HG02852 (cell line): ENCODE measurements at regions not wholly inside any gene's neighbourhood (a gene's known extent, or its start where the extent isn't known, plus 50 kb on each side); places are given as distances from the start of the nearest gene placed in this dataset.

Experiments used
- ATAC-seq: cut with Tn5 transposase; IDR thresholded peaks from one replicate; pipeline ENCODE4 v1.9.1; 2021; ENCODE audit warnings: mild to moderate bottlenecking, moderate library complexity; ENCODE audit not compliant: unreplicated experiment

DNA sequence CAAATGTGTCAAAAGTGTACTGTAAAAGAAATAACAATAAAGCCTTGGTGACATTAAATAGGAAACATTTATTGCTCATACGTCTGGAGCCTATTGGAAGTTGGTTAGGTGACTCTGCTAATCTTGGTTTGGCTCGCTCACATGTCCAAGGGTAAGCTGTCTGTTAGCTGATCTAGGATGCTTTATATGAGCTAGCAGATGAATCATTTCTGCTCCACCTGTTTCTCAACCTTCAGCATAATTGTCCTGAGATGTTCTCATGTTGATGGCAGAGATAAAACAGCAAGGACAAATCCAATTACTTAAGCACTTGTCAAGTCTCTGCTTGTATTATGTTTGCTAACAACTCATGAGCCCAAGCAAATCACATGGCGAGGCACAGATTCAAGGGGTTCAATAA, 56.0 kb upstream of the CD53 start:
- no peak for ATAC-seq

DNA sequence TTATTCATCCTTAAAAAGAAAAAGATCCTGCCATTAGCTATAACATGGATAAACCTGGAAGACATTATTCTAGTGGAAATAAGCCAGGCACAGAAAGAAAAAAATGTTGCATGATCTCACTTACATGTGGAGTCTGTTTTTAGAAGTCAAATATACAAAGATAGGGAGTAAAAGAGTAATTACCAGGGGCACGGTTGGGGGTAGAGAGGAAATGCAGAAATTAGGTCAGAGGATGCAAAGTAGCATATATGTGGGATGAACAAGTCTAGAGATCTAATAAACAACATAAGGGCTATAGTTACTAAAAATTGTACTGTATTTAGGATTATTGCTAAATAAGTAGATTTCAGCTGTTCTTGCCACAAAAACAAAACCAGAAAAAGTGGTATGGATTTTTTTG, 61.4 kb upstream of the CD53 start:
- no peak for ATAC-seq

DNA sequence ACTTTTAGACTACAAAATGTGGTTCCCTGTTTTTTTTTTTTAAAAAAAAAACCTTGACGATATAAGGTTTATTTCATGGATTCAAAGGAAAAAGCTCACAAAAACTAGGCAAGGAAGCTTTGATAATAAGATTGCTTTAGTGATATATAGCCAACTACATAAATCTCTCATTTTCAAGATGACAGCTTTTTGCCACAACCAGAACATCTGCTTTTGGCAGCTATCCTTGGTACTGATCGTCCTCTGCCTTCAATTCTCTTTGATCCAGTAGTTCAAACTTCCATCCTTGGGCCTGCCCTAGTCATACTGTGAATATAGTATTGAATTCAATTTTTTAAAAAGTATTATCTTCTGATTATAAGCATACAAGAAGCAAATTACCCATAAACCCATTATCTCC, 72.9 kb upstream of the CD53 start:
- no peak for ATAC-seq

DNA sequence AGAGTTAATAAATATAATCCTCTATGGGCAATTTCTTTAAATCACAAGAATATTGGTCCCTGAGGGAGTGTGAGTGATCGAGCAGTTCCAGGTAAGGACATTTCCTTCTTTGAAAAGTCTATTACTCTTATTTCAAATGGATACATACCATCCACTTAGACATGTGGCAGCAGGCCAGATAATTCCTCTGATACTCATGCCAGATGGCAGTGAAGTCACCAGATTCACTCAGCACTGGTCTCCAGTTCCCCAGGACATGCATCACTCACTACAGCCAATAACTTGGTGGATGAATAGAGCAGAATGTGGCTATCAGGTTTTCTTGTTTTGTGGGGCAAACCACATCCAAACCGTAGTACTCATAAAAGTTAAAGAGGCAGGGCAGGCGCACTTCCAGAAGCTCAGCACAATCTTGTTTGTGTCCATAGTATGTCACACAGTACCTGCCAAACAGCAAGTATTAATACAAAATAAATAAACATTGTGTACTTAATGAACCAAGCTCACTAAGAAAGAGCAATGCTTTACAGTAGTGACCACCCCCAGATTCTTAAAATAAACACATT, 74.2 kb upstream of the CD53 start:
- no peak for ATAC-seq

DNA sequence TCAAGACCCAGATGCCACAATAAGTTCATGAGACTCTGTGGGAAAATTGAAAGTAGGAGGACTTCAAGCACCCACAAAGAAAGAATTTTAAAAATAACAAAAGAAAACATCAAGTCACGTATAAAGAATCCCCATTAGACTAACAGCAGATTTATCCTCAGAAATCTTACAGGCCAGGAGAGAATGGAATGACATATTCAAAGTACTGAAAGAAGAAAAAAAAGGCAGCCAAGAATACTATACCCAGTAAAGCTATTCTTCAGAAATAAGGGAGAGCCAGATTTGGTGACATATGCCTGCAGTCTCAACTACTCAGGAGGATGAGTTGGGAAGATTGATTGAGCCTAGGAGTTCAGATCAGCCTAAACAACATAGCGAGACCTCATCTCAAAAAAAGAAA, 84.3 kb upstream of the CD53 start:
- ATAC-seq: no peak

DNA sequence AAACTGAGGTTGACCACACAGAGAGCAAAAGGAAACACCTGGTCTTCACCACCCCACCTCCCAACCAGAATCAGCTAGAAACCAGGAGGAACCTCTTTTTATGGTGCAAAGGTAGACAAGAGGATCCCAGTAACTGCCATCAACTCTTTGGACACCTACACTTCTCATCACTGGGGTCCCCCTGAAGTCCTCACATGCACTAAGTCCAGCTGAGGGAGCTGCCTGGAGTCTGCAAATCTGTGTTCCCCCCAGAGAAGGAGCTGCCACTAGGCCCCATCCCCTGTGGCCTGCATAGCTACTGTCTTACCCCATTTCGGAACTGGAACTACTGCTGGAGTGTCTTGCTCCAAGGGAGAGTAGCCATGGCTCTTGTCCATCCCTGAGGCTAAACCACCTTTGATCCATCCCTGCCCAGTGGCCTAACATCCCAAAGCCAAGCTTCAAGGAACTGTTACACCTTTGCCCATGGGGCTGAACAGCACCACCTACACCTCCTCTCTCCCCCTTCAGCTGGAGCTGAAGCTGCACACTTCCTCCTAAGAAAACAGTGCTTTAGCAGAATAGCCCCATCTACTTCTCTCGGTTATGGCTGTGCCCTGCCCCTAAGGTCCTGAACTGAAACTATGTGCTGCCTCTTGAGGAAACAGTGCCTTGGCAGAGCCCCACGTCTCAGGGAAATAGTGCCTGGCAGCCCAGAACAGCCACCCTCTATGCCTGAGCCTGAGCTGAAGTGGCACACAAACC, 85.4 kb upstream of the CD53 start:
- ATAC-seq: peak; percentile 82

DNA sequence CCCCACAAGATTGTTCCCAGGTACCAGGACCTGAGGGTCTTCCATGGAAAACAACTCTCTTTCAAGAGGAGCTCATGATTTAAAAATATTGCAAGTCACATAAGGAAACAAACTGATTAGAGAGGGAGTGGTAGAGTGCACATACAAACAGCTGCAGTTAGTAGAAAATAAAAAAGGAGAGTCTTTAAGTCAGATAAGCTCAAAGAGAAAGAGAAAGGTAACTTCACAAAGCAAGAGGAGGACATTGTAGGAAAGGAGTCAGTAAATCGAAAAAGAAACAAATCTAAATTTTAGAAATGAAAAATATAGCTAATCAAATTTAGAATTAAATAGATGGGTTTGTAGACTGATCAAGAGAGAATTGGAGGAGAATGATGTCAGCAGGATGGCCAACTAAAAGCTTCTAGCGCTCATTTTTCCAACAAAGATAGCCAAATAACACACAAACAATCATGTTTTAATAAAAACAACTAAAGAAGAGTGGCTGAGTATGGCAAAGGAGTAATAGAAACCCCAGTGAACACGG, 86.1 kb upstream of the CD53 start:
- peak; percentile 38 for ATAC-seq

DNA sequence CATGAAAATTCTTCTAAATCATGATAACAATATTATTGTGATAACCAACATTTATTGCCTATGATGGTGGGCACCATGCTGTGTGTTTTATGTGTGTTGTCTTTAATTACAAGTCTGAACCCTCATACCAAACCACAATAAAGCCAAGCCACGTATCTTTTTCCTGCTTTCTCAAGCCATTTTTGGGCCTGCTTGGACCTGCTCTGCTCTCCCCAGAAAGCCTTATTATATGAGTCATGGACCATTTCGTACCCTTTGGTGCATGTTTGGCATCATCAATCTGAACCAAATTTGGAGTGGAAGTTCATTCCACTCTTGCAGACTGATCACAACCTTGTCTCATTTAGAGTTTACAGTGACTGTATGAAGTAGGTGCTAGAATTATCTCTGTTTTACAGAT, 87.3 kb upstream of the CD53 start:
- ATAC-seq: no peak

DNA sequence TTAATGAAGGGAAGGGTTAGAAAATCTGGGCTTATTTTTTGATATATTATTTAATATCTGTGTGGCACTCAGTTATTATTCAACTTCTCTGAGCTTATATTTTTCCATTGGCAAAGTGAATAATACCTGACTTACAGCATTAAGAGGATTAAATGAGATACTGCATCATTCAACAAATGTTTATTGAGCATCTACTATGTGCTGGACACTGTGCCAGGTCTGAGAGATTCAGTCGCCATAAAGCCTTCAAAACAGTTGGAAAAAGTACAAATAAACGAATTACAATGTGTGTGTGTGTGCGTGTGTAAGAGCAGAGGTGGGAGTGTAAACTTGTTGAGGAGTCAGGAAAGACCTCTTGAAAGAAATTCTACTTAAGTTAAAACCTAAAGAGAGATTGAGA, 87.9 kb upstream of the CD53 start:
- ATAC-seq: no peak

DNA sequence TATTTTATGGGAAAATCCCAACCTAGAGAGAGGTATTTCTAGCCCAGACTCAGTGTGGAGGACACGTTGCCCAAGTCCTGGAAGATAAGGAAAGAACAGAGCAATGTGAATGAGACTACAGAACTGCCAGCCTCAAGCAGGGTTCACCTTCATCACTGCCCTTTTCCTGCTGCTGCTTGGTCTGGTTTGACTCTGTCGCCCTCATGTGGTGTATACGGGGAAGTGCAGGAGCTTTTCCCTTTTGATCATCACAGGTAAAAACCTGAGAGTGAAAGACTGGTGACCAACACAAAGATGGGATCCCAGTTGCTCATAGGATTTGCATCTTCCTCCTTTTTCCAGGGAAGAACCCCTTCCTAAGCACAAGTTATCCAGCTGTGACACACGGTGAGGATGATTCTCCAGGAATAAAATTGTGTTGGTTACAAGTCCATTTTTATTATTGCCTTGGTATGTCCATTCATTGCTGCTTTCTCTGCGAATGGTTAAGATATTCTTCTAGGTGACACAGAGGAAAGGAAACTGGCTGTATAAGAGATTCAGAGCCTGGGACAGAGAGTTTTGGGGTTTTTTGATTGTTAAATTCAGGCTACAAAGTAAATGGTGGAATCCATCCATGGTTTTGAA, 89.5 kb upstream of the CD53 start:
- no peak for ATAC-seq

DNA sequence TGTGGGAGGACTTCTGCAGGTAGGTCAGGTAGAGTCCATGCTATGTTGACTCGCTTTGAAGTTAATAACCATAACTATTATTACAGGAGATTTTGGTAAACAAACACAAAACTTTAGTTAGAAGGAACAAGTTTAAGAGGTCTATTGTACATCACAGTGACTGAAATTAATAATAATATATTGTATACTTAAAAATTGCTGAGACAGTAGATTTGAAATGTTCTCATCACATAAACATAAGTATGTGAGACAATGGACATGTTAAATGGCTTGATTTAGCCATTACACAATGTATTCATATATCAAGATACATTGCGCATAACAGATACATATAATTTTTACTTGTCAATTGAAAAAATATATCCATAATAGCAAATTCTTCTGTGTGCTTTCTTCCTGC, 91.4 kb upstream of the CD53 start:
- no peak for ATAC-seq

DNA sequence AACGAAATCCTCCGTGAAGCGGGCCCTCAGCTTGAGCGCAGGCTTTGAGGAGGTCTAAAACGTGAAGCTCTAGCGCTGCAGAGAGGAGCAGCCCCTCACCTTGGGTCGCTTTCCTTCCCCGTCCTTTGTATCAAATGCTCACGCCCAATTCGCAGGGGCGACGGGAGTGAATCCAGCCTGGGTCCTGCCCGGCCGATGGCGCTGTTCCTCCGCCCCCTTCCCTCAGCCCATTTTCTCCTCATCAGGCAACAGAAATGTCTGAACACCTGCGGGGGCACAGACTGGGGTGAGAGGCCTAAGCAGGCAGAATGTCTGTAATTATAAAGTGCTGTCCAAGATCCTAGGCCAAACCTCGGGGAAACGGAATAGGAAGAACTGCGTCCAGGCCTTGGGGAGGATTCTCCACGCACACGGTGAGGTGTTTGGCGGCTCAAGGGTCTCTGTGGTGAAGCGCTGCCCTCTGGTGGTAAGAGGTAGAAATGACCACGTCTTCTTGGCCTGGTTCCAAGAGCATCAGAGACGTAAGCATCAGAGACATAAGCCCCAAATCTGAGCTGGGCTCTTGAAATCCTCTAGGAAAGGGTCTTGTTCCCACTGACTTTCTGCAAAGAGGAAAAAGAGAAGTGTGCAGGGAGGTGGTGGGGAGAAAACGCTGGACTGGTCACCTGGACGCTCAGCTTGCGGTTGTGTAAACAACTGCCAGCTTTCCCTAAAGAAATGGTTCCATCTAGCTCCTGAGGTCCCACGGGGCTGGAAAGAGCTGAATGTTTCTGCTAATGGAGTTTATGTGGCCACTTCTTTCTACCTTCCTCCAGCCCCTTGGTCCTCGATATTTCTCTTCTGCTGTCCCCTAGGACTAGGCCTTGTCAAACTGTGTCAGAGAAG, 92.1 kb upstream of the CD53 start:
- no peak for ATAC-seq

DNA sequence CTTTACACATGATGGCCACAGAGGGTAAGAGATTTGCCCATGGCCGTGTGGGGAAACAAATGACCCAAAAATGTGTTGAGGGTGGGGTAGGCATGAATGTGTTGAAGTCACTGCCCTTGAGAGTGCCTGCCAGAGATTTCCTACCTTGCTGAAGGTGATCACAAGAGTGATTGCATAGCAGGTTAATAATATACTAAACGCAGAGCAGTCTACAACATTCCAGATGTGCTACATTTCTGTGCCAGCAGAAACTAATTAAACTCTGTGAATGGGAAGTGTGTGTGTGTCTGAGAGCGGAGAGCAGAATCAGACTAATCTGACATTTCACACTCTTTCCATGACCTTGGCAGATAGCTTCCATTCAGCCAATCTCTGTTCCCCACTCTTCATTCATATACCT, 93.3 kb upstream of the CD53 start:
- ATAC-seq: no peak

DNA sequence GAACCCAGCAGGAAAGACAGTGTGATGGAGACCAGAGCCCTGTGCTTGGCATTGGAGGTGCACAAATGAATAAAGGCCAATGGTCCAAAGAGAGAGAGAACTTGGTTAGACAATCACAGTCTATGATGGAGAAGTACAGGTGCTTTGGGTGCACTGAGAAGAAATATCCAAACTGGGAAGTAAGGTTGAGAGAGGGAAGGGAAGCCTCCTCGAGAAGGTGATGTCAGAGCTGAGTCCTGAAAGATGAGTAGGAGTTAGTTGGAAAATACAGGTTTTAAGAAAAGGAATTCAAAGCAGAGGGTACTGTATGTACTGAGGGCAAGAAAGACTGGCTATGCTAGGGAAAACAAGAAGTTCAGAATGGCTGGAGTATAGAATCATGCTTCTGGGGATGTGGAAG, 94.1 kb upstream of the CD53 start:
- no peak for ATAC-seq

DNA sequence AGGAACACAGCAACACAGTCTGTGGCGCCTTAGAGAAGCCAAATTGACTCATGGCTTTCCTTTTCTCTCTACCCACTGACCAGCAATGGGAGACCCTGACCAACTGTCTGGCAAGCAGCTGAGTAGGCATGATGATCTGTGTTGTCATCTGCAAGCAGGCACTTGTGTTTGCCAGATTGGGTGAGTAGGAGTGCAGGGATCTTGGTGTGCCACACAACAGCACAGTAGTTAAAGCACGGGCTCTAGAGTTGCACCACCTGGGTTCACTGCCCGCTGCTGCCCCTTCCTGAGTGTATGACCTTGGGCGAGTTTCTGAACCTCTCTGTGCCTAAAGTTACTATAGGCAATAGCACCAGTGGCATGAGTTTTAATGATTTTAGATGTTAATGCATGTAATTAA, 95.7 kb upstream of the CD53 start:
- ATAC-seq: no peak

DNA sequence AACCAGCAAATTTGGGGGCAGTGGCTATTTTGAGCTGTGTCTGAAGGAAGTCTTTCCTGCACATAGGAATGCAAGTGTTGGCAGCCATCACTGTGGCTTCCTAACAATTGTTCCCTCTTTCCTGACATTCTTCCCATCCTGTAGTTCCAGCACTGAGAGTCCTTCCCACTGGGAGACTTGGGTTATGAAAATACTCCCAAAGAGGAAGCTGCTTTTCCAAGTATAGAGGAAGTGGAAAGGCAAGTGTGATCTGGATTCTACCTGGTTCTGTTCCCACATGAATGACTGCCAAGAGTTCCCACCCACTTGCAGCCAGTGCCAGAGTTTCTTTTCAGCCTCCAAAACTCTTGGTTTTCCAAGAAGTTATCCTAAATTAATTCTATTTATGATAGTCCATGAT, 98.5 kb upstream of the CD53 start:
- ATAC-seq: no peak

DNA sequence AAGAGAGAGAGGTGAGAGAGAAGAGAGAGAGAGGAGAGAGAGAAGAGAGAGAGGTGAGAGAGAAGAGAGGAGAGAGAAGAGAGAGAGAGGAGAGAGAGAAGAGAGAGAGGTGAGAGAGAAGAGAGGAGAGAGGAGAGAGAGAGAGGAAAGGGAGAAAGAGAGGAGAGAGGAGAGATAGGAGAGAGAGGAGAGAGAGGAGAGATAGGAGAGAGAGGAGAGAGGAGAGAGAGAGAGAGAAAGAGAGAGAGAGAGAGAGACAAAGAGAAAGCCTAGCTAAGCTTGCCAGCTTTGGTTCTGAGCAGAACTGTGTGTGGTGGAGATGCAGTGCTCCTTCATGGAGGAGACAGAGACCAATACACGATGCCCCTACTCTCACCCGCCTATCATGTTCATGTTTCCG, 99.1 kb upstream of the KCNA3 start:
- no peak for ATAC-seq

DNA sequence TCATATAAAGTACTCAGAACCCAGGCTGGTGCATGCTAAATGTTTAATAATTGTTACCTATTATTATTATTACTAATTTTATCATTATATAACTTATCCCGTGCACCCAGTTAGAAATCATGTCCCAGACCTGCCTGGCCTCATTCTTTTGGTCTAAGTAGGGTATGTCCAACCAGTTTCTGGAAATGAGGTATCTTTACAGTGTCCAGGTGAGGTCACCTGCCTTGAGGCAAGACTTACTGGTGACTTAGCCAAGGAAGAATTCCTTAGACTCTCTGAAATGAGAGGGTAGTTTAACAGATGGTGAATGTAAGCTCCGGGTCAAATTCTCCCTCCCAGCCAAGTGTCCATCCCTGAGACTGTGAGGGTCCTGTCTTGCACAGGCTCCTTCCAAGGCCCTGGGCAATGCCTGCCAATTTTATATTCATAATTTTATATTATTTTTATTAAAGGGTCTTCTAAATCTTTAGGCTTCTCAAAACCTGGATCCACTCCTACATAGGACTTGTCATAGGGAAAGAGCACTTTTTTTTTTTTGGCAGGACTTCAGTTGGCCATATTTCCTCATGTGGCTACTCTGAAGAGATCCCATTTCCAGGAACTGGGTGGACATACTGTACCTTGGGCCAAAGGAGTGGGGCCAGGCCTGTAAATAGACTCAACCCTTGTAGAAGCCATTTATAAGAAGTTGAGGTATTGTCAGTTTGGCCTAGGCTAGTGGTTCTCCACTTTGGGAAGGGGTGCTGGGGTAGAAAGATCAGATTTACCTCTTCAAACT, 96.7 kb upstream of the KCNA3 start:
- no peak for ATAC-seq

DNA sequence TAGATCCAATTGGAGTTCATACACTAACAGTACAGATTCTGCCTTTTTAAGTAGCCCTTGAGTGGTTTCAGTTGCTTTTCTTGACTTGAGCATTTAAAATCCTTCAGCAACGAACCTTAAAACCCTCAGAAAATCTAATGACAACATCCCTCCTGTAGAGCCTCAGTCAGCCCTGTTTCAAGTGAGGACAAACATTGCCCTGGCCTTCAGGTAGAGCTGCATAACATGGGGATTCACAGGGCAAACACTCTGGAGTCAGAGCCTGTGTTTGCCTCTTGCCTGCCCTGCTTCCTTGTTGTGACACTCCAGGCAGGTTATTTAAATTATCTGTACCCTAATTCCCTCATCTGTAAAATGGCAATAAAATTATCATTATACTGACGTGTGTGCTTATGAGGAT, 96.1 kb upstream of the KCNA3 start:
- ATAC-seq: no peak

DNA sequence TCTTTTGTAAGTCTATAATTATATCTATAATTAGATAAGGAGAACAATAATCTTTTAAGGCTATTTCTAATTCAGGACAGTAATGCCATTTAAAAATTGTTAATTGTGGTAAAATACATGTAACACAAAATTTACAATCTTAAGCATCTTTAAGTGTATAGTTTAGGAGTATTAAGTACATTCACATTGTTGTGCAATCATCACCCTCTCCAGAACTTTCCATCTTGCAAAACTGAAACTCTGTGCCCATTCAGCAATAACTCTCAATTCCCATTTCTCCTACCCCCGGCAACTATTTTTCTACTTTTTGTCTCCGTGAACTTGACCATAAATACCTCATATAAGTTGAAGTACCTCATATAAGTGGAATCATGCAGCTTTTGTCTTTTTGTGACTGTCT, 93.9 kb upstream of the KCNA3 start:
- no peak for ATAC-seq

DNA sequence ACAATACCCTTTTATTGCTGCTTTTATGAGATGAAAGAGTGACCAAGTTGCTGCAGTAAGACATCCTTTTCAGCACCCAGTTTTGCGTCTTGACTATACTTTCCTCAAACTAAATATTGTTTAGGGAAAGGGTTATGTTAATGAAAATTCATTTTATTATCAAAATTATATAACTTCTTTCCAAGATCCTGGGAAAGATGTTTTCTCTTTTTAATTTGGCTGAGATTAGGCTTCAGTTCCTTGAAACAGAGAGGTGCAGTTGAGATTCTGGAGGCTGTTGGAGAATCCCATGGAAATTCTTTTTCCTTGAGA, 91.6 kb upstream of the KCNA3 start:
- no peak for ATAC-seq
